ENCODE measurements at regions not wholly inside any gene's neighbourhood (a gene's known extent, or its start where the extent isn't known, plus 50 kb on each side); places are given as distances from the start of the nearest gene placed in this dataset.

DNA sequence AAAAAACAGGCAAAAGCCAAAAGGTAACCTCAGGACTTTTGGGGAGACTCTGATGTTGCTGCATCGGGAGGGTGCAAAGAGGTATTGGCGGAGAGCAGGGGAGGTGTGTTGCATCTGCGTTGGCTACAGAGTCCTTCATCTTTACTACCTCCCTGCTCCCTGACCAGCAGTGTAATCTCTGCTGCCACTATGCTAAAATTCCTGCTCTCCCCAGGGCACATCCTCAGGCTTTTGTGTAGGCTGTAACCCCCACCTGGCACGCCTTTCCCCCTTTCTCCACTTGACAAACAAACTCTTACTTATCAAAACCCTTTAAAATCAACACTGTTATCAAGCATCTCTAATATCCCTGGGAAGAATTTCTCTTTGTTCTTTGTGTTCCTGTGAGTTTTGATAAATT lies 435.3 kb downstream of the HAPSTR1 start:
- Histone ChIP-seq H3K27me3 (ENCODE audit: insufficient read depth, low read length) (no peaks in the 10 kb centered on the region), H3K36me3 (ENCODE audit: insufficient read depth, low read length) (no peaks in the 10 kb centered on the region), H3K27ac (ENCODE audit: low read depth, low read length) (no peak overlapping the region), H3K4me3 (ENCODE audit: low read length) (no peak overlapping the region), H3K9ac (ENCODE audit: low read depth, low read length) (no peak overlapping the region), H3K4me1 (ENCODE audit: insufficient read depth, low read length) (peaks cover 31% of the 10 kb centered on the region), H3K9me3 (ENCODE audit: insufficient read depth, low read depth, low read length) (no peaks in the 10 kb centered on the region)
- WGBS: 51% methylated on average over 4 of the region's 4 CpGs

DNA sequence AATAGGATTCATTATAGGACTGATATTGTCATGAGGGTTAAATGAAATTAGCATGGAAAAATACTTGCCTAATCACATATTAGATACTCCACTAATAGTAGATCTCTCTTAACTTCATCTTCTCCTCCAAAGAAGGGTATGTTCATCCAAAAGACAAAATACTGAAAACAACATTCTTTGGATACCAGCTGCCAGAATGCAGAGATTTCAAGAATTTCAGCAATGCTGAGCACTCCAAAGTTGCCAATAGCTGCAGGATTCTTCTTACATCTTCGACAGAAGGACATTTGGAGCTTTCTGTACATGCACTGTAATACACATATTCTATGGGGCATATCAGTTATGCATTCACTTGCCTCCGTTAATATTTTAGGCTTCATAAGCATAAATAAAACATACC lies 436.5 kb downstream of the HAPSTR1 start:
- no peak overlapping the region for H3K4me3 ChIP-seq (ENCODE audit: low read length)
- no peaks in the 10 kb centered on the region for H3K9me3 ChIP-seq (ENCODE audit: insufficient read depth, low read depth, low read length)
- 59% methylated on average over 2 of the region's 2 CpGs for WGBS
- no peak overlapping the region for H3K9ac ChIP-seq (ENCODE audit: low read depth, low read length)
- peaks cover 23% of the 10 kb centered on the region for H3K4me1 ChIP-seq (ENCODE audit: insufficient read depth, low read length)
- H3K27me3 ChIP-seq (ENCODE audit: insufficient read depth, low read length): no peaks in the 10 kb centered on the region
- peak overlapping the region; percentile 38; the same call in 1 of the 2 replicates for H3K27ac ChIP-seq (ENCODE audit: low read depth, low read length)
- H3K36me3 ChIP-seq (ENCODE audit: insufficient read depth, low read length): no peaks in the 10 kb centered on the region

DNA sequence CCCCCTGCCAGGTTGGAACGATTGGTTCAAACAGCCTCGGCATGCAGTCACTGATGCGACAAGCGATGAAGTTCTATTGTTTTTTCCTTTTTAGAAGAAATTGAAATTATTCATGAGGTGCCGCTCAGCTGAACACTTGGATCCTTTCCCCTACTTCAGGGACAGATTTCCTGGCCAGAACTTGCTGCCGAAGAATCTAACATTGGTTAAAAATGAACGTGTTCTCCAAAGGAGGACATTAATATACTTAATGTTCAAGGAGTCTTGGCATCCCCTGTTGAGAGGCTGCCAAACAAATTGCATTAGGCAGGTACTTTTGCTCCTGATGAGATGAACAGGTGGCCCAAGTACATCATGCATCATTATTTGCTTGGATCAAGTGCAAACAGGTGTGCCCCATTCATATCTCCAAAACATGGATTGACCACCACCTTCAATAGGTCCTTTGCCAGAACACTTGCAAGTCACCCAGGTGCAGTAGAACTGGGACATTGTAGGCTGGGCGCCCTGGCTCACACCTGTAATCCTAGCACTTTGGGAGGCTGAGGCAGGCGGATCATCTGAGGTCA lies 437.2 kb downstream of the HAPSTR1 start:
- H3K9ac ChIP-seq (ENCODE audit: low read depth, low read length): no peak overlapping the region
- no peaks in the 10 kb centered on the region for H3K36me3 ChIP-seq (ENCODE audit: insufficient read depth, low read length)
- peak overlapping the region; percentile 38 for H3K27ac ChIP-seq (ENCODE audit: low read depth, low read length)
- no peak overlapping the region for H3K4me3 ChIP-seq (ENCODE audit: low read length)
- H3K4me1 ChIP-seq (ENCODE audit: insufficient read depth, low read length): peaks cover 23% of the 10 kb centered on the region
- 89% methylated on average over 9 of the region's 9 CpGs for WGBS
- no peaks in the 10 kb centered on the region for H3K27me3 ChIP-seq (ENCODE audit: insufficient read depth, low read length)
- no peaks in the 10 kb centered on the region for H3K9me3 ChIP-seq (ENCODE audit: insufficient read depth, low read depth, low read length)

DNA sequence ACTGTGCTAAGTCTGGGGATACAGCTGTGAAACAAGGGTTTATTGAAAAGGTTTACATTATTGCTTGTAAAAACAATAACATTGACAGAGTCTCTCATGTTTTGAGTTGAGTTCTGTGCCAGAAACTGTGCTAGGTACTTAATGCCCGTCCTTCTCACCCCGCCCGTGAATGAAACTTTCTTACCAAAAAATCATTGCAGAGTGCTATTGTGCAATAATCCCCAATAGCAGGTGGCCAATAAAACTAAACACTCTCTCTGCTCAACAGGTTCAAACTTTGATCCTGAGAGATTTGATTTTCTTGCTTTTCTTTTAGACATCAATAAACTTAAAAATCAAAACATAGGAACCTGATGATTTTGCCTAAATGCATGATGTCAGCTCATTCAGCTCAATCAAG lies 441.6 kb downstream of the HAPSTR1 start:
- H3K9me3 ChIP-seq (ENCODE audit: insufficient read depth, low read depth, low read length): no peaks in the 10 kb centered on the region
- no peak overlapping the region for H3K4me3 ChIP-seq (ENCODE audit: low read length)
- H3K27me3 ChIP-seq (ENCODE audit: insufficient read depth, low read length): no peaks in the 10 kb centered on the region
- H3K36me3 ChIP-seq (ENCODE audit: insufficient read depth, low read length): no peaks in the 10 kb centered on the region
- H3K27ac ChIP-seq (ENCODE audit: low read depth, low read length): no peak overlapping the region
- no peak overlapping the region for H3K9ac ChIP-seq (ENCODE audit: low read depth, low read length)
- 94% methylated on average over 3 of the region's 3 CpGs for WGBS
- peaks cover 8% of the 10 kb centered on the region for H3K4me1 ChIP-seq (ENCODE audit: insufficient read depth, low read length)

DNA sequence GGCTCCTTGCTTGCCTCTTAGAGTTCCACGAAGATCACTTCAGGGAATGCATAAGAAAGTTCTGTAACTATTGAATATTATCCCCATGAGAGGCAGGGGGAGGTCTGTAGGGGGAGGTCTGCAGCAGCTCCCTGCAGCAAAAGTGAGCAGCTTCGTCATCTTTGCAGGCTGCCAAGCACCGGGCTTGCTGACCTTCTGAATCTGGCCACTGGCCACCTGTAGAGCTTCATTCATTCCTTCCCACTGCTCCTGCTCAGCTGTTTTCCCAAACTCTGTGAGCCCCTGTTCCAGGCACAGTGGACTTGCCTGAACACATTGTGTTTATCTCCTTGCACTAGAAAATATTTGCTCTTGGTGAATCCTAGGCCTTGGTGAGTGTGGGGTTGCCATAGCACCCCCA lies 443.3 kb downstream of the HAPSTR1 start:
- H3K9me3 ChIP-seq (ENCODE audit: insufficient read depth, low read depth, low read length): peaks cover 8% of the 10 kb centered on the region; the same call in 1 of the 2 replicates
- 66% methylated on average over 3 of the region's 3 CpGs for WGBS
- no peaks in the 10 kb centered on the region for H3K36me3 ChIP-seq (ENCODE audit: insufficient read depth, low read length)
- no peaks in the 10 kb centered on the region for H3K27me3 ChIP-seq (ENCODE audit: insufficient read depth, low read length)
- no peak overlapping the region for H3K27ac ChIP-seq (ENCODE audit: low read depth, low read length)
- no peaks in the 10 kb centered on the region for H3K4me1 ChIP-seq (ENCODE audit: insufficient read depth, low read length)
- H3K9ac ChIP-seq (ENCODE audit: low read depth, low read length): no peak overlapping the region
- H3K4me3 ChIP-seq (ENCODE audit: low read length): no peak overlapping the region

DNA sequence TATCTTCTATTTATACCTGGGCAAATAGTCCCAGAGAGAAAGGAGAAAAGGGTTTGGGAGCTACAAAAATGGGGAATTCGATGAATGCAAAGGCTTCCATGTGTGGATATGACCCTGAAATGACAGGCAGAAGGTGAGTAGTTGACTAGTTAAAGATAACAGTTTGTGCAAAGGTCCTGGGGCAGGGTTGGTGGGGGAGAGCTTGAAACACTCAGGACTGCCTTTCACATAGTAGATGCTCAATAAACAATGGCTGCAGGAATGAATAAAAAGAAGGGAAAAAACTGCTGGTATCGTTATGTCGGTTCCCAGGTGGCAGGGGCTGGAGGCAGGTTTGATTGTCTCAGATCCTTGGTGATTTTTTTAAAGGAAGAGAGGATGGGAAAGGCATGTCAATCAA lies 445.5 kb downstream of the HAPSTR1 start:
- Histone ChIP-seq H3K9ac (ENCODE audit: low read depth, low read length) (no peak overlapping the region), H3K4me1 (ENCODE audit: insufficient read depth, low read length) (no peaks in the 10 kb centered on the region), H3K36me3 (ENCODE audit: insufficient read depth, low read length) (no peaks in the 10 kb centered on the region), H3K4me3 (ENCODE audit: low read length) (no peak overlapping the region), H3K9me3 (ENCODE audit: insufficient read depth, low read depth, low read length) (peaks cover 8% of the 10 kb centered on the region; the same call in 1 of the 2 replicates), H3K27ac (ENCODE audit: low read depth, low read length) (no peak overlapping the region), H3K27me3 (ENCODE audit: insufficient read depth, low read length) (no peaks in the 10 kb centered on the region)
- WGBS: 94% methylated on average over 3 of the region's 3 CpGs

DNA sequence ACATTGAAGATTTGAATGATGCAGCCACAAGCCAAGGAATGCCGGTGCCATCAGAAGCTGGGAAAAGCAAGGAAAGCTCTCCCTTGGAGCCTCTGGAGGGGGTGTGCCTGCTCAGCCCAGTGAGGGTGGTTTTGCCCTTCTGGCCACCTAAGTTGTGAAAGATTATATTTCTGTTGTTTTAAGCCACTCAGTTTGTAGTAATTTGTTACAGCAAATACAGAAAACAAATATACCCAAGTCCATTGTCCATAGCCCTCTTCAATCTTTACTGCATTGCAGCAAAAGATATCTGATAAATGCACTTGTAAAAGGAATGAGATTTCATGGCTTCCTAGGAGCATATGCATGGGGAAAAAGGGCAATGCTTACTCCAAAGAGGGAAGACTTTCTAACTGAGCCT lies 447.9 kb downstream of the HAPSTR1 start:
- Histone ChIP-seq H3K27ac (ENCODE audit: low read depth, low read length) (no peak overlapping the region), H3K9ac (ENCODE audit: low read depth, low read length) (no peak overlapping the region), H3K4me1 (ENCODE audit: insufficient read depth, low read length) (no peaks in the 10 kb centered on the region), H3K27me3 (ENCODE audit: insufficient read depth, low read length) (no peaks in the 10 kb centered on the region), H3K4me3 (ENCODE audit: low read length) (no peak overlapping the region), H3K36me3 (ENCODE audit: insufficient read depth, low read length) (no peaks in the 10 kb centered on the region), H3K9me3 (ENCODE audit: insufficient read depth, low read depth, low read length) (peaks cover 8% of the 10 kb centered on the region; the same call in 1 of the 2 replicates)
- 99% methylated on average over 1 of the region's 1 CpG for WGBS

DNA sequence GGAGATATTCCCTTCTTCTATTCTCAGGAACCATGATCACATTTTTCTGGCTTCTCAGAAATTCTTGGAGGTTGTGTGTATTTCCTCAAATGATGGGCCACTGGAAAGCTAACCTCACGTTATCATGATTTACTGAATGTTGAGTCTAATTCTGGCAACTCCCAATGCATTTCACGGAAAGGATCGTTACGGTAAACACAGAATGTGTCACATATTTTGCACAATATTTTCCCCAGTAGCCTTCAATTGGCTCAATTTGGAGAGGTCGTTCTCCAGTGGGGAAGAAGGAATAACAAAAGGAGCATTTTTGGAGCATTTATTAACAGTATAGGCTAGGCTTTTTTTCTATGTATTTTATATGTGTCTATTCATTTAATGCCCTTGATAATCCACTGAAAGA lies 450.3 kb downstream of the HAPSTR1 start:
- WGBS: 91% methylated on average over 4 of the region's 5 CpGs

DNA sequence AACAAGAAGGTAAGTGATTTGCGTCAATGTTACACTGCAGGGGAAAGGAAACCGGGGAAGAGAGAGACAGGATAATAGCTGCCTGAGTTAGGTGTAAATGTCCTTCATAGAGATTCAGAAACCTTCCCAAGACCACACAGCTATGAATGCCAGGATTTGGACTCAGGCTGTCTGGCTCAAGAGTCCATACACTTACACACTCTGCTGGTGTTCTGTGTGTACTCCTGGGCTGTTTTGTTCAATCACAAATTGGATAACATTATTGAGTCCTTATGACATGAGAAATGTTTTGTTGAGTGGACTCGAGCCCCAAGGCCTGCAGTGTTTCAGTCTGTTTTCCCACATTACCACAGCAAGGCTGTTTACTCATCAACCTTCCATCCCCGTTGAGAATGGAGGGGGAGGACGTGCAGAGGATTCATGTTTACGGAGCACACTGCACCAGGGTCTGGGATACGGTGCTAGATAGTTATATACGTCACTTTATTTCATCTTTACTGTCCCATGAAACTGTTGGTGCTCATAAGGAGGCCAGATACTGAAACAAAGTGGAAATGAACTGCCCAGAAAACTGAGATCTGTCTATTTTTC lies 450.8 kb downstream of the HAPSTR1 start:
- Histone ChIP-seq H3K27ac (ENCODE audit: low read depth, low read length) (no peak overlapping the region), H3K27me3 (ENCODE audit: insufficient read depth, low read length) (no peaks in the 10 kb centered on the region), H3K9ac (ENCODE audit: low read depth, low read length) (no peak overlapping the region), H3K4me3 (ENCODE audit: low read length) (no peak overlapping the region), H3K9me3 (ENCODE audit: insufficient read depth, low read depth, low read length) (peaks cover 8% of the 10 kb centered on the region; the same call in 1 of the 2 replicates), H3K36me3 (ENCODE audit: insufficient read depth, low read length) (no peaks in the 10 kb centered on the region), H3K4me1 (ENCODE audit: insufficient read depth, low read length) (no peaks in the 10 kb centered on the region)
- 80% methylated on average over 5 of the region's 8 CpGs for WGBS

More for the DNA sequence above, 450.3 kb downstream of the HAPSTR1 start:
- Histone ChIP-seq H3K4me1 (ENCODE audit: insufficient read depth, low read length) (no peaks in the 10 kb centered on the region), H3K27me3 (ENCODE audit: insufficient read depth, low read length) (no peaks in the 10 kb centered on the region), H3K36me3 (ENCODE audit: insufficient read depth, low read length) (no peaks in the 10 kb centered on the region), H3K9ac (ENCODE audit: low read depth, low read length) (no peak overlapping the region), H3K27ac (ENCODE audit: low read depth, low read length) (no peak overlapping the region), H3K4me3 (ENCODE audit: low read length) (no peak overlapping the region), H3K9me3 (ENCODE audit: insufficient read depth, low read depth, low read length) (peaks cover 8% of the 10 kb centered on the region; the same call in 1 of the 2 replicates)

DNA sequence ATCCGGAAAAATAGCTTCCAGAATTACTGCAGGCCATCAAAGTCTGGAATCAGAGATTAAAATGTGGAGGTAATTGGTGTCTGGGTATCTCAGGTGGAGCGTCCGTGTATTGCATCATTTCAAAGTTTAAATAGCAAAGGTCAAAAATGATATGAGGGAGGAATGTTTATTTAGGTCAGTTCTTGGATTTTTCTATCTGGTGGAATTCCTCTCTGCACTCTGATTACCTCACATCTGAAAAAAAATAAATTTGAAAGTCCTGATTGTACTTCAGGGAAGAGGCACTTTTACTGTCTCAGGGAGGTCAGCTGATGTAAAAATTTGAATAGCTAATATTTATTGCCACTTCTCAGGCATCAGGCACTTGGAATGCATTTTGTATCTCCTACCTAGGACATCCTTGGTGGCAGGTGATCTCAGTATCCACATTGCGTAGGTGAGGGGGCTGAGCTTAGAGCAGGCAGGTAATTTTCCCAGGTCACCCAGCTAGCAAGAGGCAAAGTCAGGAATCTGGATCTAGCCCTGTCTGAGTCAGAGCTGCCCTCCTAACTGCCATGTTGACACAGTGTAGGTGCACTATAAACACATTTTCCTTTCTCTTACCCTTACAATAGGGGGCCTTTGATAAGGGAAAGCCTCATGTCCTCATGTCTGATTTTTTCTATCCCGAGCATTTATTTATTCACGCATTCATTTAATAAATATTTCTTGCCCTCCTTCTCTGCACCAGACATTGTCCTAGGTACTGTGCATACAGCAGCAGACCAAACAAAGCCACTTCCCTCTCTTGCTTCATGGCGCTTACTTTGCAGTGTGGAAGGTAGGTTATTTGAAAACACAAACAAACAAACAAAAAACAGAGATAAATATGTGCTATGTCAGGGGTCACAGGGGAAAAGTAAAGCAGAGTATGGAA lies 454.3 kb downstream of the HAPSTR1 start:
- Histone ChIP-seq H3K4me3 (ENCODE audit: low read length) (no peak overlapping the region), H3K27me3 (ENCODE audit: insufficient read depth, low read length) (no peaks in the 10 kb centered on the region), H3K9ac (ENCODE audit: low read depth, low read length) (no peak overlapping the region), H3K36me3 (ENCODE audit: insufficient read depth, low read length) (no peaks in the 10 kb centered on the region), H3K27ac (ENCODE audit: low read depth, low read length) (no peak overlapping the region), H3K9me3 (ENCODE audit: insufficient read depth, low read depth, low read length) (no peaks in the 10 kb centered on the region), H3K4me1 (ENCODE audit: insufficient read depth, low read length) (no peaks in the 10 kb centered on the region)
- WGBS: 94% methylated on average over 6 of the region's 7 CpGs

DNA sequence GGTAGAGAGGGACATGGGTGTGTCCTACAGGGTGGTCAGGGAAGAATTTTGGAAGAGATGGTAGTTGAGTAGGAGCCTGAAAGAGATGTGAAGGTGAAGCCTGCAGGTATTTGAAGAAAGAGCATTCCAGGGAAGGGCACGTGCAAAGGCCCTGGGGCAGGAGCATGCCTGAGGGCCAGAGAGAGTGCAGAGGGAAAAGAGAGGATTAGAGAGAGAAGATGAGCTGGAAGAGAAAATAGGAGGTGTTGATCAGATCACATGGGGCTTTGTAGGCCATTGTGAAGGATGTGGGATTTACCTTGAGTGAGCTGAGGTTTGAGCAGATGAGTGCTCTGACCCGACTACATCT lies 455.0 kb downstream of the HAPSTR1 start:
- no peak overlapping the region for H3K27ac ChIP-seq (ENCODE audit: low read depth, low read length)
- WGBS: 93% methylated on average over 2 of the region's 2 CpGs

More for the DNA sequence above, 455.0 kb downstream of the HAPSTR1 start:
- Histone ChIP-seq H3K9ac (ENCODE audit: low read depth, low read length) (no peak overlapping the region), H3K36me3 (ENCODE audit: insufficient read depth, low read length) (no peaks in the 10 kb centered on the region), H3K4me3 (ENCODE audit: low read length) (no peak overlapping the region), H3K27me3 (ENCODE audit: insufficient read depth, low read length) (no peaks in the 10 kb centered on the region), H3K4me1 (ENCODE audit: insufficient read depth, low read length) (no peaks in the 10 kb centered on the region), H3K9me3 (ENCODE audit: insufficient read depth, low read depth, low read length) (0 out of 2 replicates have a peak, but pooled peaks cover 4% of the 10 kb centered on the region)

Data from HUES64 (cell line).